Neuronal stem cell (in vitro differentiated cells): ENCODE measurements at regions not wholly inside any gene's neighbourhood (a gene's known extent, or its start where the extent isn't known, plus 50 kb on each side); places are given as distances from the start of the nearest gene placed in this dataset.

Source experiments
- DNase-seq: peaks from one replicate; pipeline ENCODE4 v3.0.0-alpha.2; 2013; ENCODE audit warnings: low spot score
- H2AFZ ChIP-seq: one replicate; pipeline ENCODE4 v1.6.1; 2013; ENCODE audit warnings: mild to moderate bottlenecking, low read length, inconsistent platforms
- H2AK5ac ChIP-seq: 2 replicates; pipeline ENCODE4 v1.6.1; 2013; ENCODE audit warnings: low read depth, mild to moderate bottlenecking, inconsistent platforms, low read length, moderate library complexity, mixed read lengths
- H2BK120ac ChIP-seq: 2 replicates; pipeline ENCODE4 v1.6.1; 2013; ENCODE audit warnings: low read depth, mild to moderate bottlenecking, inconsistent platforms, low read length, moderate library complexity, mixed read lengths
- H2BK12ac ChIP-seq: one replicate; pipeline ENCODE4 v1.6.1; 2013; ENCODE audit warnings: low read length, inconsistent platforms
- H2BK15ac ChIP-seq: 2 replicates; pipeline ENCODE4 v1.6.1; 2013; ENCODE audit warnings: mild to moderate bottlenecking, low read length, inconsistent platforms, mixed read lengths
- H2BK5ac ChIP-seq: one replicate; pipeline ENCODE4 v1.6.1; 2013; ENCODE audit warnings: inconsistent platforms, mild to moderate bottlenecking, low read length, moderate library complexity
- H3K14ac ChIP-seq: one replicate; pipeline ENCODE4 v1.6.1; 2013; ENCODE audit warnings: low read length, inconsistent platforms
- H3K18ac ChIP-seq: 2 replicates; pipeline ENCODE4 v1.6.1; 2013; ENCODE audit warnings: low read length, inconsistent platforms
- H3K23ac ChIP-seq: 2 replicates; pipeline ENCODE4 v1.6.1; 2013; ENCODE audit warnings: low read depth, mild to moderate bottlenecking, mixed read lengths, low read length, inconsistent platforms; ENCODE audit not compliant: poor library complexity
- H3K27ac ChIP-seq: replicated peaks from 3 replicates; pipeline ENCODE4 v1.5.1; 2013; ENCODE audit warnings: low read length, inconsistent platforms
- H3K27me3 ChIP-seq, 3 experiments: 2 replicates each; pipeline ENCODE4 v1.6.1; 2013; ENCODE audit warnings: low read length in 3 of 3, mild to moderate bottlenecking in 2 of 3, inconsistent platforms in 1 of 3, low read depth in 1 of 3, mixed read lengths in 1 of 3, moderate library complexity in 1 of 3; ENCODE audit not compliant: control insufficient read depth in 3 of 3, insufficient read depth in 3 of 3
- H3K36me3 ChIP-seq, 2 donors: replicated peaks in 1 of 2; 2 replicates each; pipeline ENCODE4 v1.6.1; 2013; ENCODE audit warnings: low read length in 2 of 2; ENCODE audit not compliant: control insufficient read depth in 2 of 2, insufficient read depth in 2 of 2
- H3K4ac ChIP-seq: 2 replicates; pipeline ENCODE4 v1.6.1; 2013; ENCODE audit warnings: inconsistent platforms, mild to moderate bottlenecking, low read length, moderate library complexity
- H3K4me1 ChIP-seq, 2 donors: 1 replicate in 1 of 2; 2 replicates in 1 of 2; pipeline ENCODE4 v1.6.1; 2013; ENCODE audit warnings: low read length in 2 of 2, low read depth in 1 of 2; ENCODE audit not compliant: control insufficient read depth in 2 of 2, insufficient read depth in 1 of 2
- H3K4me2 ChIP-seq: one replicate; pipeline ENCODE4 v1.6.1; 2013; ENCODE audit warnings: mild to moderate bottlenecking, low read length, inconsistent platforms; ENCODE audit not compliant: insufficient read depth, poor library complexity, severe bottlenecking
- H3K4me3 ChIP-seq, 2 donors: 2 replicates each; pipeline ENCODE4 v1.5.1; 2013; ENCODE audit warnings: low read length in 2 of 2, mild to moderate bottlenecking in 2 of 2, inconsistent platforms in 1 of 2, moderate library complexity in 1 of 2
- H3K79me1 ChIP-seq: one replicate; pipeline ENCODE4 v1.6.1; 2013; ENCODE audit warnings: low read depth, mild to moderate bottlenecking, inconsistent platforms, low read length, moderate library complexity
- H3K9ac ChIP-seq: one replicate; pipeline ENCODE4 v1.6.1; 2013; ENCODE audit warnings: mild to moderate bottlenecking, low read depth, low read length, inconsistent platforms; ENCODE audit not compliant: poor library complexity
- H3K9me3 ChIP-seq, 2 donors: replicated peaks in 1 of 2; 2 replicates each; pipeline versions ENCODE3 to v1.6.1; 2013; ENCODE audit warnings: low read length in 2 of 2, mild to moderate bottlenecking in 2 of 2, inconsistent platforms in 1 of 2, low read depth in 1 of 2, mixed read lengths in 1 of 2, moderate library complexity in 1 of 2; ENCODE audit not compliant: control insufficient read depth in 2 of 2, insufficient read depth in 1 of 2
- H4K8ac ChIP-seq: one replicate; pipeline ENCODE4 v1.6.1; 2013; ENCODE audit warnings: low read depth, mild to moderate bottlenecking, inconsistent platforms, low read length, moderate library complexity
- H4K91ac ChIP-seq: one replicate; pipeline ENCODE4 v1.6.1; 2013; ENCODE audit warnings: low read length, low read depth, mild to moderate bottlenecking, inconsistent platforms; ENCODE audit not compliant: poor library complexity
- WGBS, 2 donors: extraction: QIAGEN DNeasy Blood & Tissue Kit; methylation state at CpG; one replicate each; pipeline ENCODE4 v1.1.7; 2013; ENCODE audit warnings: missing lambda C conversion rate in 2 of 2, mixed read lengths in 1 of 2; ENCODE audit not compliant: insufficient read length in 2 of 2, insufficient replicate concordance in 1 of 2; ENCODE audit errors: extremely low coverage in 2 of 2; 5-methylcytosine and 5-hydroxymethylcytosine counted together

DNA sequence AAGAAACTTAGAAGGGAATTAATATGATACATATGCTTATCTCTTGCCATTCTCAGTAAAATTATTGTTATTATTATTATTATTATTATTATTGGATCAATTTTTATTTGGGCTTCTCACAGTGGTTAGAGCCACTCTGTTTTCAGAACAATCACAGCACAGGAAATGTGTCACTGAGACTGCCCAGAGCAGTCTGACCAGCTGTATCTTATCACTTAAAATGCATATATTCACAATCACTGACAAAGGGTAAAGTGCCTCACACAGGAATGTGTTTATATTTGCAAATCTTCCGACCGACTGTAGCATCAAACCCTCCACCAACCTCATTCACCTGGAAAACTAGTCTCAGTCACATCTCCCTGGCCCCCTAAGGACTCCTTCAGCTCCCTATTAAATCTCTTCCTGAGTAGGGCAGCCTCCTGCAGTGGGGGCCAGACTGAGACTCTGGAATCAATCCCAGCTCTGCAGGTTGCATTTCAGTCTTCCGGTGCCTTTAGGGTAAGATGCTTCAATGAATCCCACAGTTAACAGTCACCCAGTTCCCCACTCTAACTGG is 738.3 kb upstream of the SLITRK5 start:
- H4K8ac ChIP-seq: no peak overlapping the region
- no peaks in the 10 kb centered on the region for H3K79me1 ChIP-seq
- peak; percentile 8 for DNase-seq
- no peak overlapping the region for H2BK120ac ChIP-seq
- no peaks in the 10 kb centered on the region for H3K36me3 ChIP-seq
- no peak overlapping the region for H3K23ac ChIP-seq
- H3K4me1 ChIP-seq: peaks cover 3 to 4% of the 10 kb centered on the region in 2 donors
- no peaks in the 10 kb centered on the region for H3K9me3 ChIP-seq
- no peak overlapping the region for H3K4me2 ChIP-seq
- no peak overlapping the region for H2BK12ac ChIP-seq
- H3K18ac ChIP-seq: no peak overlapping the region
- no peak overlapping the region for H3K4me3 ChIP-seq
- H4K91ac ChIP-seq: no peak overlapping the region
- peak overlapping the region; percentile 76 for H2AFZ ChIP-seq
- H2AK5ac ChIP-seq: no peak overlapping the region
- H2BK5ac ChIP-seq: no peak overlapping the region
- no peak overlapping the region for H3K9ac ChIP-seq
- H3K4ac ChIP-seq: no peak overlapping the region
- H2BK15ac ChIP-seq: no peak overlapping the region
- H3K14ac ChIP-seq: no peak overlapping the region
- no peaks in the 10 kb centered on the region for H3K27me3 ChIP-seq
- H3K27ac ChIP-seq: no peak overlapping the region
- no CpG with 5 or more reads among the region's 3 CpGs for WGBS, 2 donors

DNA sequence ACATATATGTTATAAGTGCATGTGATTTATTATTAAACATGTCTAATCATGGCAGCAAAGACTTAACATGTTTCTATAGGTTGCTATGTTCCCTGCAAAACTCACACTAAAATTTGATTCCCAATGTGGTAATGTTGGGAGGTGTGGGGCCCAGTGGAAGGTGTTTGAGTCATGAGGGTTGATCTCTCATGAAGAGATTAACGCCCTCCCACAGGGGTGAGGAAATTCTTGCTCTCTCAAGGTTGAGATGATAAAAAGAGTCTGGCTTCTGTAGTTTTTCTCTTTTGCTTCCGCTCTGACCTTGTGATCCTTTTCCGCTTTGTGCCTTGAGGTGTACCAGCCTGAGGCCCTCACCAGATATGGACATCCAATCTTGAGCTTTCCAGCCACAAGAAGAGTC is 737.5 kb upstream of the SLITRK5 start:
- Histone ChIP-seq H3K79me1 (no peaks in the 10 kb centered on the region), H3K27ac (no peak overlapping the region), H3K4me1 (peaks cover 3 to 4% of the 10 kb centered on the region in 2 donors), H3K4me3 (no peak overlapping the region), H3K9ac (no peak overlapping the region), H3K23ac (no peak overlapping the region), H4K8ac (no peak overlapping the region), H3K14ac (no peak overlapping the region), H4K91ac (no peak overlapping the region), H2BK15ac (no peak overlapping the region), H3K18ac (no peak overlapping the region), H3K36me3 (no peaks in the 10 kb centered on the region), H3K4me2 (no peak overlapping the region), H3K4ac (no peak overlapping the region), H2BK12ac (no peak overlapping the region), H2AFZ (peak overlapping the region; percentile 67), H3K27me3 (no peaks in the 10 kb centered on the region), H2BK120ac (no peak overlapping the region), H3K9me3 (no peaks in the 10 kb centered on the region), H2AK5ac (no peak overlapping the region), H2BK5ac (no peak overlapping the region)
- DNase-seq: no peak
- no CpG with 5 or more reads among the region's 3 CpGs for WGBS, 2 donors

DNA sequence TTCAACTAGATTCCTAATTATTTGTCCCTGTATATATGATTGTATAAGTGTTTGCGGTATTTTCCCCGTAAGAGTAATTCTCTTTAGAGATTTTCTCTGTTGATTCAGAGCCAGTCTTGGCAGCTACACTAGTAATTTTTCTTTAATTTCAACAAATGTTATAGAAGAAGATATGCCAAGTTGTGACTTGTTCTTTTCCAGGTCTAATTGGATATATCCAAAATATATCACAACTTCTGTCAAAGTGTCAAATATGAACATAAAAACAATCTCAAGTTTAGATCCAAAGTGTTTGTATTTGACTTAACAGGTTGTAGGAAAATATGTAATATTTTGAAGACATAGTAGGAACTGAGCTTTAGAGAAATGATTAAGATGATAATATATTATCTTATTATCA is 733.9 kb upstream of the SLITRK5 start:
- no peak overlapping the region for H3K27ac ChIP-seq
- peaks cover 3 to 4% of the 10 kb centered on the region in 2 donors for H3K4me1 ChIP-seq
- no peak overlapping the region for H3K14ac ChIP-seq
- no CpG with 5 or more reads among the region's 2 CpGs for WGBS, 2 donors
- H3K36me3 ChIP-seq: no peaks in the 10 kb centered on the region
- no peak overlapping the region for H3K4me2 ChIP-seq
- H4K8ac ChIP-seq: no peak overlapping the region
- no peak overlapping the region for H2BK5ac ChIP-seq
- no peak overlapping the region for H3K18ac ChIP-seq
- H2BK12ac ChIP-seq: no peak overlapping the region
- H3K79me1 ChIP-seq: no peaks in the 10 kb centered on the region
- no peaks in the 10 kb centered on the region for H3K9me3 ChIP-seq
- DNase-seq: no peak
- H3K9ac ChIP-seq: no peak overlapping the region
- H2AFZ ChIP-seq: no peak overlapping the region
- no peak overlapping the region for H2AK5ac ChIP-seq
- H3K27me3 ChIP-seq: no peaks in the 10 kb centered on the region
- H2BK120ac ChIP-seq: no peak overlapping the region
- H4K91ac ChIP-seq: no peak overlapping the region
- H3K23ac ChIP-seq: no peak overlapping the region
- H3K4ac ChIP-seq: no peak overlapping the region
- no peak overlapping the region for H3K4me3 ChIP-seq
- H2BK15ac ChIP-seq: no peak overlapping the region

DNA sequence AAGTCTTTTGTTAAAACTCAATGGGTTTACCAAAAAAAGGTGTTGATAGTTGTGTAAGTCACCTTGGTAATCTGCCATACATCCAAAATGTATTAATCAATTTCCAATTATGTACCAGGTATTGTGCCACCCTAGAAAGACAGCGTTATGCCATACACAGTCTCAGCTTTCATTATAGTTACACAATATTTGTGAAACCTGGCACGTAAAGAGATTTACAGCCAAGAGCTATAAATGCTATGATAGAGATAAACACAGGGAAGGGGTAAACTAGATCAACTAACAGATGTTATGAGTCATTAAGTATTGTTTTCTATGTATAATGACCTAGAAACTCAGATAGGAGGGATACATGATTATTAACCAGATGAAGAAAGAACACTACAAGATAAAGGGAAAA is 725.6 kb upstream of the SLITRK5 start:
- no peak overlapping the region for H3K4ac ChIP-seq
- H3K23ac ChIP-seq: no peak overlapping the region
- no peak overlapping the region for H2BK5ac ChIP-seq
- H3K4me3 ChIP-seq: no peak overlapping the region
- no peaks in the 10 kb centered on the region for H3K4me1 ChIP-seq
- H2BK15ac ChIP-seq: no peak overlapping the region
- H3K27ac ChIP-seq: no peak overlapping the region
- H3K14ac ChIP-seq: no peak overlapping the region
- DNase-seq: no peak
- WGBS, 2 donors: no CpG with 5 or more reads among the region's 2 CpGs
- H4K91ac ChIP-seq: no peak overlapping the region
- H3K9ac ChIP-seq: no peak overlapping the region
- no peak overlapping the region for H2BK12ac ChIP-seq
- H3K79me1 ChIP-seq: no peaks in the 10 kb centered on the region
- H3K27me3 ChIP-seq: no peaks in the 10 kb centered on the region
- H2AK5ac ChIP-seq: no peak overlapping the region
- no peak overlapping the region for H2AFZ ChIP-seq
- no peak overlapping the region for H3K4me2 ChIP-seq
- H3K36me3 ChIP-seq: no peaks in the 10 kb centered on the region
- no peaks in the 10 kb centered on the region for H3K9me3 ChIP-seq
- no peak overlapping the region for H4K8ac ChIP-seq
- no peak overlapping the region for H2BK120ac ChIP-seq
- H3K18ac ChIP-seq: no peak overlapping the region
